CD4-positive, alpha-beta memory T cell (primary cell): ENCODE measurements at regions not wholly inside any gene's neighbourhood (a gene's known extent, or its start where the extent isn't known, plus 50 kb on each side); places are given as distances from the start of the nearest gene placed in this dataset.
"Not testable (repeated sequence)": the region's sequence is repeated elsewhere in the genome, so short reads cannot be mapped to it uniquely, and the experiment has no call there.

ENCODE experiments used
- CTCF ChIA-PET: fragments of 350-600 bp; sonication (Branson Sonifier 250); formaldehyde crosslinking; loops from one replicate; lab custom pipeline; 2021; ENCODE audit warnings: inconsistent platforms; ENCODE audit not compliant: partially characterized antibody; lab: Charles Lee
- POLR2A ChIA-PET: fragments of 350-600 bp; sonication (Branson Sonifier 250); formaldehyde crosslinking; loops from one replicate; lab custom pipeline; 2021; ENCODE audit not compliant: partially characterized antibody; lab: Charles Lee
- DNase-seq, 5 donors: peaks; one replicate each; pipeline versions ENCODE4 v3.0.0 to v3.0.0-alpha.2; 2020 to 2022; ENCODE audit warnings: mixed read lengths in 1 of 5
- H3K27ac ChIP-seq: one replicate; pipeline ENCODE4 v1.7.0; 2013; ENCODE audit warnings: low read depth, low read length
- H3K27me3 ChIP-seq: 2 replicates; pipeline ENCODE4 v1.7.0; 2013; ENCODE audit warnings: mild to moderate bottlenecking, low read length, moderate library complexity; ENCODE audit not compliant: insufficient read depth
- H3K36me3 ChIP-seq: 2 replicates; pipeline ENCODE4 v1.7.0; 2013; ENCODE audit warnings: mild to moderate bottlenecking, low read length, moderate library complexity; ENCODE audit not compliant: insufficient read depth
- H3K4me1 ChIP-seq: 2 replicates; pipeline ENCODE4 v1.7.0; 2013; ENCODE audit warnings: mild to moderate bottlenecking, low read length, moderate library complexity; ENCODE audit not compliant: insufficient read depth
- H3K4me3 ChIP-seq, 2 donors: one replicate each; pipeline ENCODE4 v1.7.0; 2013; ENCODE audit warnings: low read length in 2 of 2, mild to moderate bottlenecking in 1 of 2
- H3K9me3 ChIP-seq, 2 donors: one replicate each; pipeline ENCODE4 v1.7.0; 2013; ENCODE audit warnings: low read length in 2 of 2, control low read depth in 1 of 2; ENCODE audit not compliant: control insufficient read depth in 1 of 2
- H3K27ac Mint-ChIP-seq, 7 donors: one replicate each; pipeline ENCODE4 v1.8.0; 2020 to 2021; ENCODE audit warnings: mixed read lengths in 7 of 7, mild to moderate bottlenecking in 6 of 7, inconsistent platforms in 3 of 7, moderate library complexity in 3 of 7
- H3K27me3 Mint-ChIP-seq, 2 donors: one replicate each; pipeline ENCODE4 v1.8.0; 2020 to 2021; ENCODE audit warnings: mixed read lengths in 2 of 2
- H3K36me3 Mint-ChIP-seq, 2 donors: one replicate each; pipeline ENCODE4 v1.8.0; 2020 to 2021; ENCODE audit warnings: mixed read lengths in 2 of 2, inconsistent platforms in 1 of 2, mild to moderate bottlenecking in 1 of 2
- H3K4me1 Mint-ChIP-seq, 4 donors: one replicate each; pipeline ENCODE4 v1.8.0; 2020 to 2021; ENCODE audit warnings: mixed read lengths in 4 of 4, mild to moderate bottlenecking in 1 of 4
- H3K4me3 Mint-ChIP-seq, 8 donors: one replicate each; pipeline ENCODE4 v1.8.0; 2020 to 2021; ENCODE audit warnings: mixed read lengths in 8 of 8, mild to moderate bottlenecking in 7 of 8, moderate library complexity in 6 of 8, inconsistent platforms in 3 of 8
- H3K9me3 Mint-ChIP-seq, 8 donors: one replicate each; pipeline ENCODE4 v1.8.0; 2020 to 2021; ENCODE audit warnings: mixed read lengths in 8 of 8, mild to moderate bottlenecking in 5 of 8, inconsistent platforms in 3 of 8, moderate library complexity in 1 of 8
- intact Hi-C: fragments of 100-400 bp; cut with micrococcal nuclease; formaldehyde crosslinking; loops from one replicate; pipeline ENCODE4 v1.15.1; 2023

DNA sequence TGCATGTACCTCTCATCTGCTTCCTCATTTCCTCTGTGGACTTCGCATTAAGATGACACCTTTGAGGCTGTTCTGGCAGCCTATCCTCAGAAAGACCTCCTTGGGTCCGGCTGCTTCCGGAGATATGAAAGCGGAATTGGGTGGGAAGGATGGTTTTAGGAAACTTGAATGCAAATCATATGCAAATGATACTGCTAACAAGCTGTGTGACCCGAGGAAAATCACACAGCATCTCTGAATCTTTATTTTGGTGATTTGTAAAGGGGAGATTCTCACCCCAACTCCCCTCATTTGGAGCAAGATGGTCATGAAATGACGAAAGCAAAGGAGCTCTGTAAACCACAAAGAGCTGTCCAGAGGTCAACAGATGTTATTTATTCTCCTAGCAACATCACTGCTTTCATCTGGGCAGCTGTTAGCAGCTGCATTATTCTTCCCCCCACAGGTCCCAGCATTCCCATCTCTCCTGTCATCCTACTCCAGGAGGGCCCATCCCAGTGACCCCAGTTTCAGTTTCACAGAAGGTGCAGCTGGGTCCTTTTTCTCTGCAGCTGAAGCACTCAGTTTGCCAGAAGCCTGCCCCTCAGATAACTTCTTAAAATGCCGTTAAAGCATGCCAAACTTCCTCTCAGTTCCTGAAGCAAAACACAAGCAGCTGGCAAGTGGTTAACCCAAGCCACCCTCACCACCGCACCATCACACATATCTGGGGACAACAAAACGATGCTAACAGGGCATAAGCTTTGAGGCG is 269.5 kb downstream of the SEC61B start:
- Histone ChIP-seq H3K27me3 (no peaks in the 10 kb centered on the region), H3K36me3 (no peaks in the 10 kb centered on the region), H3K9me3 (no peaks in the 10 kb centered on the region), H3K4me1 (no peaks in the 10 kb centered on the region), H3K4me3 (no peak overlapping the region), H3K27ac (no peak overlapping the region)
- ChIA-PET POLR2A (no interaction called here), CTCF (no interaction called here)
- Mint-ChIP-seq H3K27me3 (peaks cover 27 to 35% of the 10 kb centered on the region in 2 donors), H3K4me1 (peaks cover 0 to 1% (median 0%) of the 10 kb centered on the region in 4 donors), H3K4me3 (peak overlapping the region in 1 of 8 donors; percentile 43), H3K27ac (no peak overlapping the region), H3K9me3 (no peaks in the 10 kb centered on the region), H3K36me3 (no peaks in the 10 kb centered on the region)
- DNase-seq = no peak
- intact Hi-C loops = no loop called here

DNA sequence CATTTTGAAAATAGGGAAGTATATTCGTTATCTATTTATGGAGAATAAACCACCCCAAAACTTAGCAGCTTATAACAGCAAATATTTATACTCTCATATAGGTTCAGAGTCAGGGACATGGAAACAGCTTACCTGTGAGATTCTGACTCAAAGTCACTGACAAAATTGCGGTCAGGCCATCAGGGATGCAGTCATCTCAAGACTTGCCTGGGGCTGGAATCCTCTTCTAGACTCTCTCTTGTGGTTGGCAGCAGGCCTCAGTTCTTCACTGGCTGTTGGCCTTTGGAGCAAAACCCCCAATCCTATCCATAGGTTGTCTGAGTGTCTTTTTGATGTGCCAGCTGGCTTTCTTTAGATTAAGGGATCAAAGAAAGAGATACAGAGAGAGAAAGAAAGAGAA is 275.6 kb downstream of the SEC61B start:
- H3K27me3 Mint-ChIP-seq = peaks cover 10 to 11% of the 10 kb centered on the region in 2 donors
- Histone ChIP-seq H3K27ac (no peak overlapping the region), H3K27me3 (no peaks in the 10 kb centered on the region), H3K36me3 (no peaks in the 10 kb centered on the region), H3K4me3 (no peak overlapping the region), H3K9me3 (no peaks in the 10 kb centered on the region), H3K4me1 (no peaks in the 10 kb centered on the region)
- no peak overlapping the region for H3K4me3 Mint-ChIP-seq
- no peak for DNase-seq
- no peak overlapping the region for H3K27ac Mint-ChIP-seq
- intact Hi-C loops = no loop called here
- H3K9me3 Mint-ChIP-seq = peaks cover 0 to 7% (median 3%) of the 10 kb centered on the region in 8 donors
- no peaks in the 10 kb centered on the region for H3K4me1 Mint-ChIP-seq
- POLR2A ChIA-PET = no interaction called here
- CTCF ChIA-PET = no interaction called here
- H3K36me3 Mint-ChIP-seq = no peaks in the 10 kb centered on the region

GRCh38 chr9:99498979-99499378 is 276.9 kb downstream of the SEC61B start:
- H3K36me3 Mint-ChIP-seq, H3K36me3 ChIP-seq, H3K4me3 ChIP-seq, H3K27ac ChIP-seq, H3K4me3 Mint-ChIP-seq, POLR2A ChIA-PET, H3K4me1 ChIP-seq, H3K27me3 ChIP-seq, H3K9me3 Mint-ChIP-seq, H3K27ac Mint-ChIP-seq, CTCF ChIA-PET, H3K9me3 ChIP-seq, H3K27me3 Mint-ChIP-seq, intact Hi-C loops, H3K4me1 Mint-ChIP-seq, DNase-seq: not testable (repeated sequence)

DNA sequence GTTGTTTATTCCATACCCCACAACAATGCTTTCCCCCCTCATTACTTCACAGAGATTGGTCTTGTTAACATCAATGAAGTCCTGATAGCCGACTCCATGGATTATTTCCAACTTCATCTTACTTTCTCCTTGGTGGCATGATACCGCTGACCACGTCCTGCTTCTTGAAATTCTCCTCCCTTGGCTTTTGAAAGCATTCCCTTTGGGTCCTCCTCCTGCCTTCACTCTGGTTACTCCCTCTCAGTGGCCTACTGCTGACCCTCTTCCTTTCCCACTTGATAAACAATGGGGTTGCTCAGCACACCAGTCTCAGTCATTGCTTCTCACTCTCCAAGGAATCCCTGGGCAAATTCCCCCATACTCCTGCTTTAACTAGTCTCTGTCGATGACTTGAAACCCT is 283.9 kb downstream of the SEC61B start:
- POLR2A ChIA-PET = no interaction called here
- Histone ChIP-seq H3K4me1 (no peaks in the 10 kb centered on the region), H3K4me3 (no peak overlapping the region), H3K9me3 (no peaks in the 10 kb centered on the region), H3K36me3 (no peaks in the 10 kb centered on the region), H3K27ac (no peak overlapping the region), H3K27me3 (no peaks in the 10 kb centered on the region)
- Mint-ChIP-seq H3K4me1 (no peaks in the 10 kb centered on the region), H3K36me3 (no peaks in the 10 kb centered on the region), H3K9me3 (no peaks in the 10 kb centered on the region), H3K27ac (no peak overlapping the region), H3K4me3 (no peak overlapping the region), H3K27me3 (peaks cover 3% of the 10 kb centered on the region in 2 donors)
- no peak for DNase-seq
- CTCF ChIA-PET = no interaction called here
- intact Hi-C loops = no loop called here

DNA sequence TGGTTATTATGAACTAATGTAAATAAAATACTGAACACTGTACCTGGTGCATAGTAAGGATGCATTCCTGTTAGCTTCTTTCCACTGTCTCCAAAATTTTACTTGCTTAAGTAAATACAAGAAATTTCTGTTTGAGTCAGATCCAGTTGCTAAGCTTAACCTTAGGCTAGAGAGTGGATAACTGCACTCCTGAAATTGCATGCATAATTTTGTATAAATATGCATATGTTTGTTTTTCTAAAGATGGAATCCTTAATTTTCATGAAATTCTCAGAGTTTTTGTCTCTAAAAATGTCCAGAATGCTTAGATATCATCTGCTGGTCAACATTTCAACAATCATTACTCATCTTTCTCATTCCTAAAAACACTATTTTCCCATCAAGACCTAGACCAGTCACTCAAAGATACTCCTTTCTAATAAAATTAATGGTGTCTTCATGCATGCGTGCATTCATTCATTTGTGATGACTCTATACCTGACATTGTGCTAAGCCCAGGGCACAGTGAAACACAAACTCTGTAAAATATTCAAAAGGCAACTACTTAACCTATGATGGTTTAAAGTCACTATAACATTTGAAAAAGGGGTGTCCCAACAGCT is 284.8 kb downstream of the SEC61B start:
- ChIA-PET CTCF (no interaction called here), POLR2A (no interaction called here)
- no peaks in the 10 kb centered on the region for H3K27me3 ChIP-seq
- Mint-ChIP-seq H3K27ac (no peak overlapping the region), H3K36me3 (no peaks in the 10 kb centered on the region), H3K4me1 (no peaks in the 10 kb centered on the region), H3K4me3 (no peak overlapping the region), H3K27me3 (peaks cover 3% of the 10 kb centered on the region in 2 donors), H3K9me3 (no peaks in the 10 kb centered on the region)
- H3K36me3 ChIP-seq = no peaks in the 10 kb centered on the region
- no peak overlapping the region for H3K27ac ChIP-seq
- H3K9me3 ChIP-seq = no peaks in the 10 kb centered on the region
- no peak overlapping the region for H3K4me3 ChIP-seq
- H3K4me1 ChIP-seq = no peaks in the 10 kb centered on the region
- intact Hi-C loops = no loop called here
- DNase-seq = no peak

GRCh38 chr9:99509065-99509745 is 287.1 kb downstream of the SEC61B start:
- CTCF ChIA-PET = no interaction called here
- H3K4me3 Mint-ChIP-seq = no peak overlapping the region
- Histone ChIP-seq H3K9me3 (no peaks in the 10 kb centered on the region), H3K4me3 (no peak overlapping the region), H3K27ac (no peak overlapping the region), H3K27me3 (no peaks in the 10 kb centered on the region), H3K36me3 (no peaks in the 10 kb centered on the region), H3K4me1 (no peaks in the 10 kb centered on the region)
- intact Hi-C loops = no loop called here
- POLR2A ChIA-PET = no interaction called here
- DNase-seq = peak in 1 of 5 donors; percentile 25
- H3K9me3 Mint-ChIP-seq = no peaks in the 10 kb centered on the region
- peaks cover 3% of the 10 kb centered on the region in 2 donors for H3K27me3 Mint-ChIP-seq
- peaks cover 0 to 2% (median 0%) of the 10 kb centered on the region in 4 donors for H3K4me1 Mint-ChIP-seq
- no peak overlapping the region for H3K27ac Mint-ChIP-seq
- no peaks in the 10 kb centered on the region for H3K36me3 Mint-ChIP-seq

DNA sequence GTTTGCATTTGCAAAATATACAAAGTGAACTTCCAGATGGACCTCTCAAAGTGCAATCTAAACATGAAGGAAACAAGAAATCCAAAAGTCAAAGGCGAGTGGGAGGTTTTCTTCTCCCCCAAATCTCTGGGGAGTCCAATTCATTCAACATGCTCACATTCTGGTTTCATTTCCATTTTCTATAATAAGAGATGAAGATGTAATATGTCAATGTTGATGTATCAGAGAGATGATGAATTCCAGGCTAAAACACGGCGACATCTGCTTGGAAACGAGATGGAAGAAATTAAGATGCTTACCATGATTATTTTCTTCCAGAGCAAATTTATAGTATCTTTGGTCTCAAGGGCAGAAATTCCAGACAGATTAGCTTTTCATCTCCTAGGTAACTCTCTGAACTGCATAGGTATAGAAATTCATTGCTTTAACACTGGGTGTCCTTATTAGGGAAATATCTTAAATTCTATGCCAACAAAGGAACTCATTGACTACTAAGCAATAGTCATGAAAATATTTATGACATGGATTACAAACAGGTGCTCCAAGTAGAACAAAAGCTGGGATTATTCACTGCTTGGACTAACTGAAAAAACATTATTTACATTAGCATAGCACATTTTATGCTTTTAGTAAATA is 287.9 kb downstream of the SEC61B start:
- Histone ChIP-seq H3K9me3 (no peaks in the 10 kb centered on the region), H3K36me3 (no peaks in the 10 kb centered on the region), H3K4me3 (no peak overlapping the region), H3K27ac (no peak overlapping the region), H3K27me3 (no peaks in the 10 kb centered on the region), H3K4me1 (no peaks in the 10 kb centered on the region)
- H3K4me3 Mint-ChIP-seq = no peak overlapping the region
- no peak overlapping the region for H3K27ac Mint-ChIP-seq
- ChIA-PET CTCF (no interaction called here), POLR2A (no interaction called here)
- H3K36me3 Mint-ChIP-seq = no peaks in the 10 kb centered on the region
- peaks cover 3% of the 10 kb centered on the region in 2 donors for H3K27me3 Mint-ChIP-seq
- intact Hi-C loops = no loop called here
- peaks cover 0 to 2% (median 0%) of the 10 kb centered on the region in 4 donors for H3K4me1 Mint-ChIP-seq
- H3K9me3 Mint-ChIP-seq = no peaks in the 10 kb centered on the region
- DNase-seq = no peak
